Activated CD4-positive, alpha-beta T cell treated with anti-CD3 and anti-CD28 coated beads for 36 hours (primary cell): ENCODE measurements at regions not wholly inside any gene's neighbourhood (a gene's known extent, or its start where the extent isn't known, plus 50 kb on each side); places are given as distances from the start of the nearest gene placed in this dataset.

Source experiments
- ATAC-seq: fragments of 200-7000 bp; cut with Tn5 transposase; one replicate; pipeline ENCODE4 v1.10.0; 2021; ENCODE audit warnings: mild to moderate bottlenecking, moderate library complexity
- CTCF ChIA-PET: fragments of 350-600 bp; sonication (Branson Sonifier 250); formaldehyde crosslinking; loops from one replicate; lab custom pipeline; 2021; ENCODE audit warnings: antibody characterized with exemption; lab: Charles Lee
- POLR2A ChIA-PET: fragments of 350-600 bp; sonication (Branson Sonifier 250); formaldehyde crosslinking; loops from one replicate; lab custom pipeline; 2021; ENCODE audit warnings: antibody characterized with exemption, inconsistent platforms; lab: Charles Lee
- DNase-seq: peaks from one replicate; pipeline ENCODE4 v3.0.0-alpha.2; 2020
- H3K27ac Mint-ChIP-seq: one replicate; pipeline ENCODE4 v1.8.0; 2021; ENCODE audit warnings: mixed read lengths
- H3K27me3 Mint-ChIP-seq: one replicate; pipeline ENCODE4 v1.8.0; 2021; ENCODE audit warnings: mixed read lengths
- H3K36me3 Mint-ChIP-seq: one replicate; pipeline ENCODE4 v1.8.0; 2021; ENCODE audit warnings: low read depth, mixed read lengths
- H3K4me1 Mint-ChIP-seq: one replicate; pipeline ENCODE4 v1.8.0; 2021; ENCODE audit warnings: mixed read lengths
- H3K4me3 Mint-ChIP-seq: one replicate; pipeline ENCODE4 v1.8.0; 2021; ENCODE audit warnings: mild to moderate bottlenecking, moderate library complexity, mixed read lengths
- H3K9me3 Mint-ChIP-seq: one replicate; pipeline ENCODE4 v1.8.0; 2021; ENCODE audit warnings: low read depth, mixed read lengths
- intact Hi-C, 2 experiments: fragments of 100-400 bp; cut with DNase I in 1 of 2; cut with micrococcal nuclease in 1 of 2; formaldehyde crosslinking; loops; one replicate each; pipeline versions ENCODE4 v1.14.2 to v1.15.1; 2022 to 2024; cut with DNase I, micrococcal nuclease

DNA sequence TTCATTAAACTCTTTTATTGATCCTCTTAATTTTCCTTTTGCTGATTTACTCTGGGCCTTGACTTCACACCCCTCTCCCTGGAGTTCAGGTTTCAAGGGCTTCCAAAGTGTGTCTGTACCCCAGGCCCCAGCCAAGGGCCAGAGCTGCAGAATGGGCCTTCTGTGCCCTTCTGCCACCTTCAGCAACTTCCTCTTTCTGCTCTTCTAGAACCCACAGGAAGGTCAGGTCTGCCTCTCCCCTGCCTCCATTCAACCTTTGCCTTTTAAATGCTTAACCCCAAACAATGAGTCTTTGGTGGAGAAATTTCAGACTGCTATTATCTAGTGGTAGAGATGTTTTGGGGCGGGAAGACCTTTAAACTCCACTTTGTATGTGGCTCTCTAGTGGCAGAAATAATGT lies 63.1 kb downstream of the TSN start:
- no peaks in the 10 kb centered on the region for H3K36me3 Mint-ChIP-seq
- H3K4me1 Mint-ChIP-seq, result no peaks in the 10 kb centered on the region
- CTCF ChIA-PET, result no interaction called here
- H3K9me3 Mint-ChIP-seq, result no peaks in the 10 kb centered on the region
- POLR2A ChIA-PET, result no interaction called here
- peaks cover 6% of the 10 kb centered on the region for H3K27me3 Mint-ChIP-seq
- intact Hi-C loops, result no loop called here
- no peak overlapping the region for H3K4me3 Mint-ChIP-seq
- H3K27ac Mint-ChIP-seq, result no peak overlapping the region
- no peak for ATAC-seq
- DNase-seq, result no peak

DNA sequence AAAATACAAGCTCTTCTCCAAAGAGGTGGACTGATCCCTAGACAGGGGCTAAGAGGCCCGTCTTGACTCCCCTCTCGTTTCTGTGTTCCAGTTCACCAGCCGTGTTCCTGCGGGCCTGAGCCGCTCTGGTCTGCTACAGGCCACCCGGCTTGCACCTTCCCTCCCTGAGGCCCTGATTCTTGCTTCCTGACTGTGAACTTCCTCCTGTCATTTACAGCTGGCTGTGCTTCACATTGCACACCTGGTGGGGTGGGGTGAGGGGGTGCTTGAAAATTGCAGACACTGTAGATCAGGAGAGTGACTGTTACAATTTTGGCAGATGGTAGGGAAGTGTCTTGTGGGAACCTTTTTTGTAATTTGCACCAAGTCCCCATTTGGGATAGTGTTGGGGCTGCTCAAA lies 64.4 kb downstream of the TSN start:
- intact Hi-C loops, result no loop called here
- ChIA-PET CTCF (no interaction called here), POLR2A (no interaction called here)
- no peaks in the 10 kb centered on the region for H3K36me3 Mint-ChIP-seq
- H3K4me3 Mint-ChIP-seq, result no peak overlapping the region
- no peak overlapping the region for H3K27ac Mint-ChIP-seq
- ATAC-seq (no peak), DNase-seq (no peak)
- H3K9me3 Mint-ChIP-seq, result no peaks in the 10 kb centered on the region
- H3K4me1 Mint-ChIP-seq, result no peaks in the 10 kb centered on the region
- H3K27me3 Mint-ChIP-seq, result peaks cover 6% of the 10 kb centered on the region

DNA sequence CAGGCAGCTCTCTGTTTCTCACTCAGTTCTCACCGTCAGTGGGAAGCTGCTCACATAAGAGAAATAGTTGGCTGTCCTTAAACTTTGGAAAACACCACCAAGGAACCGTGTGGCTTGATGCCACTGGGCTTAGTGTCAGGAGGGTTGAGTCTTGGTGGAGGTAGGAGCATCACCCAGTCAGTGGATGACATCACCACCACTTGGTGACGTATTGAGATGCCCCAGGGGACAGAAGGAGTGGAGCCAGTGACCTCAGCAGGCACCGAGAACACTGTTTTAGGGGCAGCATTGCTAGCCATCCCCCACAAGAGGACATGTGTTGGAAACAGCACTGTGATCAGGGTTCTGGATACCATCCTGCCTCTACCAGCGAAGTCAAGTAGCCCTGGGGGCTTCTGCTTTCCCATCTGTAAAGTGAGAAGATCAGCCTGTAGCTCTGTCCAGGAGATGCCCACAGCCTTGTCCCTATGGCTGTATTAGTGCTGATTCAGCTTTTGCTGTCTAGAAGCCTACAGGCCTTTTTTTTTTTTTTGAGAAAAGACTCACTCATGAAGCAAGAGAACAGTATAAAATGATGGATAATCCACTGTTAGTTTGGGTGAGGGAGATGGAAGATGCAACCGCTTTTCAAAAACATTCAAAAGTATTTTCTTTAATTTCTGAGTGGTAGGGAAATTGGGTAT lies 66.2 kb downstream of the TSN start:
- no peaks in the 10 kb centered on the region for H3K4me1 Mint-ChIP-seq
- ChIA-PET POLR2A (no interaction called here), CTCF (no interaction called here)
- ATAC-seq (no peak), DNase-seq (no peak)
- peaks cover 6% of the 10 kb centered on the region for H3K27me3 Mint-ChIP-seq
- no peaks in the 10 kb centered on the region for H3K36me3 Mint-ChIP-seq
- intact Hi-C loops, result no loop called here
- H3K27ac Mint-ChIP-seq, result no peak overlapping the region
- H3K4me3 Mint-ChIP-seq, result no peak overlapping the region
- no peaks in the 10 kb centered on the region for H3K9me3 Mint-ChIP-seq

DNA sequence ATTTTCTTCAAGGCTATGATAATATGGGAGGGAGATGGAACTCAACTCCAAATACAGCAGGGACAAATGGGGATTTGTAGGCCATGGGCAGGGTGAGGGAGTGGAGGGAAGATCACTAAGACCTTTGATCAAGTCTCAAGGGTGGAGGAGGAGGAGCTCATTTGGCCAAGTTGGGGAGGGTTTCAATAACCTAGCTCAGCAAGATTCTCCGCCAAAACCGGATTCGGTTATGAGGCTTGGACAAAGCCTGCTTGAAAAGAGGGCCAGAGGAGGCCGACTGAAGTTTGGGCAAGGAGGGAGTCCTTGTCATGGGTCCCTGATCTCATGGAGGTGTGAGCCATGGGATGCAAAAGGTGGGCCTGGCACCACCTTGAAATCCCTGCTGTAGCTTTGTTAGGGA lies 68.8 kb downstream of the TSN start:
- H3K4me3 Mint-ChIP-seq, result no peak overlapping the region
- intact Hi-C loops, result no loop called here
- no peak for ATAC-seq
- no peaks in the 10 kb centered on the region for H3K27me3 Mint-ChIP-seq
- H3K36me3 Mint-ChIP-seq, result no peaks in the 10 kb centered on the region
- no peak overlapping the region for H3K27ac Mint-ChIP-seq
- ChIA-PET CTCF (interaction anchor here (0.7 kb wide), 1 partner anchor 14 kb away, joined by 3 read pairs; no protein-coding TSS in a partner anchor), POLR2A (no interaction called here)
- no peaks in the 10 kb centered on the region for H3K9me3 Mint-ChIP-seq
- H3K4me1 Mint-ChIP-seq, result no peaks in the 10 kb centered on the region
- DNase-seq, result no peak

DNA sequence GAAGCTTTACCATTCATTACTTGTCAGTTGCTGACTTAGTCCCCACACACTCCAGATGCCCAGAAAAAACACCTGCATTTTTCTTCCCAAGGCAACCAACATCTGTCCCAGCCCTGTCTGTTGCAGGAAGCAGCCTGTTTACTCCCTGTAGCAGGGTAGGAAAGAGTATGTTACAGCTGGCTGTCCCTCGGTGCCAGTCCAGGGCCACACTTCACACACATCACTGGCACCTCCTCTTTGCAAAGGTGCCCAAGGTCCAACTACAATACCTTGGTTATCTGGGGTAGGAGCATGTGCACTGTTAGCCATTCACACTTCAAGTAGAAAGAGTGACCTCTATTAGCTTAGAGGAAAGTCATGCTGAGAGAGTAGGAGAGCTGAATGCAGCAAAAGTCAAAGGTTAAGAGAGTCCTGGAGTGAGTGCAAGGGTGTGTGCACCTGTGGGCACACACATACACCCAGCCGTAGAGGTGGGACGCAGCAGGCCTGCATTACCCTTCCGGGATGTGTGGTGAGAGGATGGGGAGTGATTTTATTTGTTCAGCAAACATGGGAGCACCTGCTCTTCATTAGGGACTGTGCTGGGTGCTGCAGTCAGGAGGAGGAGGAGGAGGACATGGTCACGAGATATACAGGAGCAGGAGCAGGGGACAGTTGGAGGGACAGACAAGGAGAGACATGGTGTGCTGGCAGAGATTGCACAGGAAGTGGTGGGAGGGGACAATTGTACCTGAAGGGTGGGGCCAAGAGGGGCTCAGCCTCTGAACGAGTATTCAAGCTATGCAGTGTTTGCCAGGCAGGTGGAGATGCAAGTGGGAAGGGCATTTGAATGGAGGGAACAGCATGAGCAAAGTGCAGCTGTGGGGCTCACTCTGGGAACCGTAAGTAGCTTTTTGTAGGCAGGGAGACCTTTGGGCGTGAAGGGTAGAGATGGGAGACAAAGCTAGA lies 69.8 kb downstream of the TSN start:
- Mint-ChIP-seq H3K27me3 (no peaks in the 10 kb centered on the region), H3K4me1 (no peaks in the 10 kb centered on the region), H3K36me3 (no peaks in the 10 kb centered on the region), H3K27ac (no peak overlapping the region), H3K4me3 (no peak overlapping the region), H3K9me3 (no peaks in the 10 kb centered on the region)
- POLR2A ChIA-PET, result no interaction called here
- CTCF ChIA-PET, result interaction anchor here (1.7 kb wide), 1 partner anchor 14 kb away, joined by 6 read pairs; no protein-coding TSS in a partner anchor
- DNase-seq, result no peak
- ATAC-seq, result no peak
- intact Hi-C loops, result no loop called here

DNA sequence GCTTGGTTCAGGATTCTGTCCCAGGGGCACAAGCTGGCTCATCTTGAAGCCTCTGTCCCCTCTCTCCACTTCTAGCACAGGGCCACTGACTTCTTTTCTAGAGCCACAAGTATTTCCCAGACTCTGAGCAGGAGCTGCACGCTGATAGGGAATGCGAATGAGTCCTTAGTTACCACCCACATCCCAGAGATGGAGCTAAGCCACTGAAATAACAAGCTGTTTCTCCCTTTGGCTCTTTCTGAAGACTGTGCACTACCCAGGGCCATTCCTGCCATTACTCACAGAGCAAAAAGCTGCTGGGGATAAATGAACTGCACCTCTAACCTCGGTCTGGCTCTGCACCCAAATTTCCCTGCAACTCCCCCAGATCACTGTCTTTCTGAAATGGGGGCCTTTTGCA lies 70.6 kb downstream of the TSN start:
- Mint-ChIP-seq H3K27me3 (no peaks in the 10 kb centered on the region), H3K4me3 (no peak overlapping the region), H3K4me1 (no peaks in the 10 kb centered on the region), H3K9me3 (no peaks in the 10 kb centered on the region), H3K27ac (no peak overlapping the region), H3K36me3 (no peaks in the 10 kb centered on the region)
- no peak for ATAC-seq
- POLR2A ChIA-PET, result no interaction called here
- intact Hi-C loops, result no loop called here
- CTCF ChIA-PET, result interaction anchor here (1.7 kb wide), 1 partner anchor 15 kb away, joined by 6 read pairs; no protein-coding TSS in a partner anchor
- DNase-seq, result no peak

DNA sequence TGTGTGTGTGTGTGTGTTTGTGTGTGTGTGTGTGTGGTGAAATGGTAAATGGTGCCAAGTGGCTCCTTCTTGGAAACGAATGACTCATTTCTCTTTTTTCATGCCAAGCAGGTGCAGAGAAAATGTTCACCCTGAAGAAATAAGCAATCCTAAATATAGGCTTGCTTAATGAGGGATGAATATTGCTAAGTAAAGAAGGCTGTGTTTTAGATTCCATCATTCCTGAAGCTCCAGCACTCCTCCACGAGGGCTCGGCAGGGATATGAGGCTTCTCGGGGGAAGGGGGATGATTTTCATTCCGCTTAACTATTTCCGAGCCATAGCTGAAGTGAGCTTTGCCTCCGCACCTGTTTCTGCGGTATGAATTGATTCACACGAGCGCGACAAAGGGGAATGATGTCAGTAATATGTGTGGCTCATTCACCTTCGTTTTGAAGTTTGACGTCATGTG lies 72.9 kb downstream of the TSN start:
- CTCF ChIA-PET, result interaction anchor here (0.6 kb wide), 1 partner anchor 19 kb away, joined by 3 read pairs; no protein-coding TSS in a partner anchor
- no peaks in the 10 kb centered on the region for H3K27me3 Mint-ChIP-seq
- no peaks in the 10 kb centered on the region for H3K9me3 Mint-ChIP-seq
- DNase-seq (no peak), ATAC-seq (no peak)
- no peak overlapping the region for H3K27ac Mint-ChIP-seq
- H3K36me3 Mint-ChIP-seq, result no peaks in the 10 kb centered on the region
- no peaks in the 10 kb centered on the region for H3K4me1 Mint-ChIP-seq
- intact Hi-C loops, result no loop called here
- POLR2A ChIA-PET, result interaction anchor here (0.6 kb wide), 1 partner anchor 268 kb away, joined by 6 read pairs; no protein-coding TSS in a partner anchor
- H3K4me3 Mint-ChIP-seq, result no peak overlapping the region

DNA sequence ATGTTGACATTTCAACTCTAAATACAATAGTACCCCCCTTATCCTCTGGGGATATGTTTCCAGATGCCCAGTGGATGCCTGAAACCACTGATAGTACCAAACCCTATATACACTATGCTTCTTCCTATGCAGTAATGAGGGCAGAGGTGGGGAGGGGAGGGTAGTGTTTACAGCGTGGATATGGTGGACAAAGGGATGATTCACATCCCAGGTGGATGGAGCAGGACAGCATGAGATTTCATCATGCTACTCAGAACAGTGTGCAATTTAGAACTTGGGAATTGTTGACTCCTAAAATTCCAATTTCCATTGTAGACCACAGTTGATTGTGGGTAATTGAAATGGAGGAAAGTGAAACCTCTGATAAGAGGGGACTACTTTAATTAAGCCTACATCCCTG lies 75.4 kb downstream of the TSN start:
- no peaks in the 10 kb centered on the region for H3K36me3 Mint-ChIP-seq
- peaks cover 1% of the 10 kb centered on the region for H3K27me3 Mint-ChIP-seq
- DNase-seq (no peak), ATAC-seq (no peak)
- intact Hi-C loops, result no loop called here
- H3K4me1 Mint-ChIP-seq, result no peaks in the 10 kb centered on the region
- ChIA-PET CTCF (no interaction called here), POLR2A (no interaction called here)
- H3K27ac Mint-ChIP-seq, result no peak overlapping the region
- H3K9me3 Mint-ChIP-seq, result no peaks in the 10 kb centered on the region
- no peak overlapping the region for H3K4me3 Mint-ChIP-seq

DNA sequence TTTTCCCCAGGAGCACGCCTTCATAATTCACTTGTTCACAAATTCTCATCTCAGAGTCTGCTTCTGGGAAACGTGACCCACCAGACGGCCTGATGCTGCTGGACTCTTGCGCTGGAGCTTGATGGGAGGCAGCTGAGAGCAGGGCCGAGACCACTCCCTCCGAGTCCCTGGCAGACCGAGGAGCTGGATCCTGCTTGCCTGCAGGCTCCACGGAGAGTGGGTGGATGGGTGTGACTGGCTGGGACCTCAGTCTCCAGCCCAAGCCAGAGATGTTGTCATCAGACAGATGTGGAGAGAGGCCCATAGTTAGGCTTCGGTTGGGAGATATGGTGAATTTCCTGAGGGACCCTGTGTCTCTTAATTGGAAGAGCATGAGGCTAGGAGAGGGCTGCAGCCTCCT lies 76.4 kb downstream of the TSN start:
- CTCF ChIA-PET, result no interaction called here
- intact Hi-C loops, result no loop called here
- peaks cover 1% of the 10 kb centered on the region for H3K27me3 Mint-ChIP-seq
- no peak overlapping the region for H3K27ac Mint-ChIP-seq
- no peaks in the 10 kb centered on the region for H3K9me3 Mint-ChIP-seq
- DNase-seq (no peak), ATAC-seq (no peak)
- POLR2A ChIA-PET, result no interaction called here
- H3K4me3 Mint-ChIP-seq, result no peak overlapping the region
- no peaks in the 10 kb centered on the region for H3K36me3 Mint-ChIP-seq
- no peaks in the 10 kb centered on the region for H3K4me1 Mint-ChIP-seq

DNA sequence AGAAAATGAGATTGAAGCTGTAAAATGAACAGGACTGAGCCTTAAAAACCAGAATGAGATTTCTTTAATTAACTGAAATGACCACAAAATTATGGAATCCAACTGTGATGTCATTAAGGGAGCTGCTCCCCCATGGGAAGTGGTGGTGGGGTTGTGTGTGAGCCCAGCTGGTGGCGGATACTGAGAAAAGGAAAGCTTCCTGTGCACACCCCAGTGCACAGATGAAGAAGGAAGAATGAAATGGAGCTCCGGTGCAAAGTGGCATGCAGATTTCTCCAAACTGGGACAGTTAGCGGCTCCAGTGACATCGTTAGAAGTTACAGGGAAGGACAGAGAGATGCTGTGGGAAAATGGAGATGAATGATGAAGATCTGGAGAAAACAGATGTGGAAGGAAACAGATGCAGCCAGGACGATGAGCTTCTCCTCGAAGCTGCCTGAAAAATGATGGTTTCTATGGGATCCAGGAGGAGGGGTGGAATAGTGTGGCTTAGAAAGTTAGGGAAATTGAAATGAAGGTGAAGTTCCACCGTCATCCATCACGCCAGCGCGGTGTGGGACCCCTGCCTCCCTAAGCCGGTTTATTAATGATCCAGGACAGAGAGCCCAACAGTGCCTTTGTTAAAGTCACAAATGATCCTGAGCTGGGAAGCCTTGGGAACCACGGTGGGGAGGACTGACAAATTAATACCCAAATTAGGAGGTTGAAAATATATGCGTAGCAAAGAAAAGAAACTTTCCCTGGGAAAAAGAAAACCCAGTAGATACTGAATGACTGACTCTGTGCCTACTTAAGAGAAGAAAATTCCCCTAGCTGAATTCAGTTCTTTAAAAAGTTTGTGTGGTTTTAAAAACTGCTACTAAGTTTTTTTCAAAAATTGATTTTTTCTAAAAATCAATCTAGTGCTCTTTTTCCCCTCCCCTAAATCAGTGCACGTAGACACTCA lies 77.2 kb downstream of the TSN start:
- ChIA-PET CTCF (no interaction called here), POLR2A (no interaction called here)
- no peak for ATAC-seq
- Mint-ChIP-seq H3K9me3 (no peaks in the 10 kb centered on the region), H3K27ac (no peak overlapping the region), H3K4me1 (no peaks in the 10 kb centered on the region), H3K27me3 (peaks cover 1% of the 10 kb centered on the region), H3K36me3 (no peaks in the 10 kb centered on the region), H3K4me3 (no peak overlapping the region)
- intact Hi-C loops, result no loop called here
- no peak for DNase-seq

DNA sequence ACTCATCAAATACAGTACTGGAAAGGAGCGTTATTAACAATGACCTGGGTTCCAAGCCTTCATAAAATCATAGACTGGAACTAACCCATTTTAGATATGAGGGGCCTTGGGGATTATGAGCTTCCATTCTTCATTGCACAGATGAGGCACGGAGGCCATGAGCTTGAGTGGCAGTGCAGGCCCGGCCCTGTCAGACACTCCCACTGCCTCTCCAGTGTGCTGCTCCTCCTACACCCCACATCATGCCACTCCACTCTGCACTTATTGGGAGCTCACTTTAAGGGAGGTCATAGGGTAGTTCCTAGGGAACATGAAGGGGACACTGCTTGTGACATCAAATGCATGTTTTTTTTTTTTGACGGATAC lies 77.9 kb downstream of the TSN start:
- DNase-seq (no peak), ATAC-seq (no peak)
- Mint-ChIP-seq H3K36me3 (no peaks in the 10 kb centered on the region), H3K4me3 (no peak overlapping the region), H3K27me3 (peaks cover 1% of the 10 kb centered on the region), H3K4me1 (no peaks in the 10 kb centered on the region), H3K9me3 (no peaks in the 10 kb centered on the region), H3K27ac (no peak overlapping the region)
- CTCF ChIA-PET, result interaction anchor here (0.6 kb wide), 1 partner anchor 478 kb away, joined by 3 read pairs; no protein-coding TSS in a partner anchor
- intact Hi-C loops, result no loop called here
- POLR2A ChIA-PET, result no interaction called here
